ENCODE measurements at regions not wholly inside any gene's neighbourhood (a gene's known extent, or its start where the extent isn't known, plus 50 kb on each side); places are given as distances from the start of the nearest gene placed in this dataset.

DNA sequence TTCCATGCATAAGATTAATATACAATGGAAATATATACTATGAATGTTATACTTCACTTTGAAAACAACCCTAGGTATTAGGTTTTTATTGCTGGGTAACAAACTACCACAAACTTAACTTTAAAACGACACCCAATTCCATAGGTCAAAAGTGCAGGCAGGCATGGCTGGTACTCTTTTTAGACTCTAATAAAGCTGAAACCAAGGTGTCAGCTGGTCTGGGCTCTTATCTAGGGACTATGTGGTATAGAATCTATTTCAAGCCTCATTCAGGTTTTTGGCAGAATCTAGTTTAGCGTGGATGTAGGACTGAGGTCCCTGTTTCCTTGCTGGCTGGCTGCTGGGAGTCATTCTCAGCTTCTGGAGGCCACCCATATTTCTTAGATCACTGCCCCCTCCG lies 65.0 kb upstream of the TMEM168 start:
- TF ChIP-seq CTCF (IDR thresholded peaks at IDR 0.05) (no peak), ZFX (IDR thresholded peaks at IDR 0.05; ENCODE audit: borderline replicate concordance) (no peak)

All from 22Rv1 (cell line).